GM12875 (cell line): ENCODE measurements at regions not wholly inside any gene's neighbourhood (a gene's known extent, or its start where the extent isn't known, plus 50 kb on each side); places are given as distances from the start of the nearest gene placed in this dataset.

Experiments used
- H3K4me3 ChIP-seq: one replicate; pipeline ENCODE4 v1.5.1; 2011; ENCODE audit warnings: low read depth, low read length, control low read depth
- CTCF ChIP-seq: IDR thresholded peaks from 2 replicates; pipeline ENCODE4 v1.5.1; 2011; ENCODE audit warnings: low read depth, mild to moderate bottlenecking, control low read depth, inconsistent platforms, low read length, moderate library complexity, borderline replicate concordance; ENCODE audit not compliant: insufficient read depth

DNA sequence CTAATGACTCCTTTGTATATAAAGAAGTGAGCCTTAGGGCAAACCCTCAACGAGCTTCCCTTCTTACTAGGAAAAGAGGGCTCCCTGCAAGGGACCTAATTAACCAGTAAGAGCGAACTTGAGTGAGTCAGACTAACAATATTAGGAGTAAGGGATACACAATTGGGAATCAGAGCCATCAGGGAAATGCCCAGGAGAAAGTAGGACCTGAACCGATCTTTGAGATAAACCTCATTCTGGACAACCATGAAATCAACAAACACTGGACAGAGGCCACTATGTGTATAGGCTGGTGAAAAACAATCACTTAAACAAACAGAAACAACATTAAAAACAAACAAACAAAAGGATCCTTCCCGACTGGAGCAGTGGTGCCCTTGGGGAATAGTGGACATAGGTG, 120.8 kb downstream of the EDN1 start:
- no peak for TF ChIP-seq CTCF
- no peak overlapping the region for H3K4me3 ChIP-seq

- no peak overlapping the region for H3K4me3 ChIP-seq
- no peak for TF ChIP-seq CTCF
These were observed 124.0 kb downstream of the EDN1 start for GRCh38 chr6:12414096-12414675.

GRCh38 chr6:12415980-12416598, 125.9 kb downstream of the EDN1 start:
- TF ChIP-seq CTCF = no peak
- H3K4me3 ChIP-seq = no peak overlapping the region

- H3K4me3 ChIP-seq = no peak overlapping the region
- TF ChIP-seq CTCF = no peak
These were observed 127.0 kb downstream of the EDN1 start for GRCh38 chr6:12417191-12417590.

GRCh38 chr6:12418946-12419345, 128.8 kb downstream of the EDN1 start:
- no peak for TF ChIP-seq CTCF
- no peak overlapping the region for H3K4me3 ChIP-seq

- H3K4me3 ChIP-seq = no peak overlapping the region
- TF ChIP-seq CTCF = no peak
These were observed 129.6 kb downstream of the EDN1 start for GRCh38 chr6:12419631-12420272.

DNA sequence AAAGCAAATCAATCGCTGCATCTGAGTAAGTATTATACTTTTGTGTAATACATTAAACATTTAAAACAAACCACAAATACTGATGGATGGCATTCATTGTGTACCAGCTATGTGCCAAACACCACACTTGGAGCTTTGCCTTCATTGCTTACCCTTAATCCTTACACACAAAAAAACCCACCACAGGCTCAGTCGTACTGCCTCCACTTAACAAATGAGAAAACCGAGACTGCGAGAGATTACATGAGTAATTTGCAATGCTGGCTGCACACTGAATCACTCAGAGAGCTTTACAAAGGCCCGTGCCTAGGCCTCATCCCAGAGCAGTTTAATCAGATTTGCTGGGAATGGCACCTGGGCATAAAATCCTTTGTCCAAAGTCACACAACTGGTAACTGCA, 130.5 kb downstream of the EDN1 start:
- no peak overlapping the region for H3K4me3 ChIP-seq
- no peak for TF ChIP-seq CTCF
